M059J (cell line): ENCODE measurements at regions not wholly inside any gene's neighbourhood (a gene's known extent, or its start where the extent isn't known, plus 50 kb on each side); places are given as distances from the start of the nearest gene placed in this dataset.
"Not testable (repeated sequence)": the region's sequence is repeated elsewhere in the genome, so short reads cannot be mapped to it uniquely, and the experiment has no call there.

Experiments used
- DNase-seq: peaks from one replicate; pipeline ENCODE4 v3.0.0-alpha.2; 2012; ENCODE audit warnings: low read depth

DNA sequence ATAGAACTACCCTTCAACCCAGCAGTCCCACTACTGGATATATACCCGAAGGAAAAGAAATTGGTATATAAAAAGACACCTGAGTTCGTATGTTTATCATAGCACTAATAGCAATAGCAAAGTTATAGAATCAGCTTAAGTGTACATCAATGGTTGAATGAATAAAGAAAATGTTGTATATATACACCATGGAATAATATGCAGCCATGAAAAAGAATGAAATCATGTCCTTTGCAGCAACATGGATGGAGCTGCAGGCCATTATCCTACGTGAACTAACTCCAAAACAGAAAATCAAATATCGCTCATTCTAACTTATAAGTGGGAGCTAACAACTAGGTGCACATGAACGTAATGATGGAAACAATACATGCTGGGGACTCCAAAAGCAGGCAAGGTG is 143.5 kb upstream of the GK2 start:
- DNase-seq, result no peak

DNA sequence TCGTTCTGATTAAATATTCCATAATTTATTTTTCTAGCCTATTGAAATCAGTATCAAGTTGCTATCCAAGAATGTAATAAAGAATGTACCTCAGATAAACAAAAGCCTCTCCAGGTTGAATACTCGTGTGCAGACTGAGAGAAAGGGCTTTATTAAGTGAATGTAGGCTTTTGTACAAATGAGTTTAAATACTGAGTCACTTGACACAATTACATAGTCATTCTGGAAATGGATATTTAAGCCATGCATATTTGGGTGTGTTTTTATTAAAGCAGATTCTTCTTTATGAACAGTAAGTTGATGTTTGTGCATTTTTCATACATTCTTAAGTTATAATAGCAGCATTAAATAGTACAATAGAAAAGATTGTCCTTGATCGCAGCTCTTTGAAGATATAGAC is 139.8 kb upstream of the GK2 start:
- no peak for DNase-seq

DNA sequence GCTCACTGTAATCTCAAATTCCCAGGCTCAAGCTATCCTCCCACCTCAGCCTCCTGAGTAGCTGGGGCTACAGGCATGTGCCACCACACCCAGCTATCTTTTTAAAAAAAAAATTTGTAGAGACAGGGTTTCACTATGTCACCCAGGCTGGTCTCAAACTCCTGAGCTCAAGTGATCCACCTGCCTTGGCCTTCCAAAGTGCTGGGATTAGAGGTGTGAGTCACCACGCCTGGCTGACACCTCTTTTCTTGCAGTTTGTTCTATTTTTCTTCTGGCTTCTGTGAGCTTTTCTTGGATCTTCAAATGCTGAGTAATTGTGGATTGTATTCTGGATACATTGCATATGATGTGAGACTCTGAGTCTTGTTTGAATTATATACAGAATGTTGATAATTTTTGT is 137.3 kb upstream of the GK2 start:
- DNase-seq, result not testable (repeated sequence)

DNA sequence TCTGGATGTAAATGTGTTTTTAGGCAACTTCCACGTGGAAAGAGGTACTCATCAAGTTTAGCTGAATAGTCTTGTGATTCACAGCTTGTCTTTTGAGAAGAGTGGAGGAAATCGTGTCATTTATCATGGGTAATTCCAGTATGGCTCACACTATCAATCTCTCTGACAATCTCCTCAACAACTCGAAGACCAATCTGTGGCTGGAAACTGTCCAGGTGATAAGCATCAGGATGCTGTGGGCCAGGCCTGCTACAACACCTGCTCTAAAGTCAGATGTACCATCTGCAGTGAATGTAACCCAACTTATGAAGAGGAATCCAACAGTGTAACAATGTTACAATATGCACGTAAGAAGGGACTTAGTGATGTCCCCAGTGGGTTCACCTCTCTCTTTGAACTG is 132.1 kb upstream of the GK2 start:
- DNase-seq, result no peak

DNA sequence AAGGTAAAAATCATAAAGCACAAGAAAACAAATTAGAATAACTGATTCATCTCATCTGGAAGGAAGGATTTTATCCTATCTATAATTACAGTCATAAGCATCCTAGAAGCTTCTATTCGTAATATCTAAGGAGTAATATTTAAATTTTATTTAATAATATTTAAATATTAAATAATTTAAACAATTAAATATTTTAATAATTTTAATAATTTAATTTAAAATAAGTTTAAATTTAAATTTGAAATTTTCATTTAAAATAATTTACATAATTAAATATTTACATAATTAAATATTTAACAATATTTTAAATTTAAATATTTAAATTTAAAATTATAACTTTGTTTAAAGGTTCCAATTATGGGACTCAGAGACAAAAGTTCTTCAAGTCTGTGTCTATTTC is 127.5 kb upstream of the GK2 start:
- DNase-seq, result no peak

DNA sequence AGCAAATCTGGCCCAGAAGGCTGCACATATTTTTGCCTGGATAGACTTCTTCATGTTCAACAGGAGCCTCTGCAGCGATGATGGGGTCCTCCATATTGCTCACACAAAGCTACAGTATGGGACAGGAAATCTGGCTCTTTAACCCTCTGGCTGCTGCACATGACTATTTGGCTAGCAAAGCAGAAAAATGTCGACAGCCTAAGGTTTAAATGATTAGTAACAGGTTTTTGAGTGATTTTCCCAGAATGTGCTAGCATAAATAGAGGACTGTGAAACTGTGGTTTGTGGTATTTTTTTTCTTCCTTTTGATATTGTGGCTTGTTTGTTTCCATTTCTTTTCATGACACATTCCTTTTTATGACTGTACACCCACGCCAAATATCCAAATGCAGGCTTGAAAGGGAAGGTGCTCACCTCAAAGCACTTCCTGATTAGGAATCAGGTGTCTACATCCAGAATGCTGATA is 120.2 kb upstream of the GK2 start:
- DNase-seq, result peak; percentile 10

DNA sequence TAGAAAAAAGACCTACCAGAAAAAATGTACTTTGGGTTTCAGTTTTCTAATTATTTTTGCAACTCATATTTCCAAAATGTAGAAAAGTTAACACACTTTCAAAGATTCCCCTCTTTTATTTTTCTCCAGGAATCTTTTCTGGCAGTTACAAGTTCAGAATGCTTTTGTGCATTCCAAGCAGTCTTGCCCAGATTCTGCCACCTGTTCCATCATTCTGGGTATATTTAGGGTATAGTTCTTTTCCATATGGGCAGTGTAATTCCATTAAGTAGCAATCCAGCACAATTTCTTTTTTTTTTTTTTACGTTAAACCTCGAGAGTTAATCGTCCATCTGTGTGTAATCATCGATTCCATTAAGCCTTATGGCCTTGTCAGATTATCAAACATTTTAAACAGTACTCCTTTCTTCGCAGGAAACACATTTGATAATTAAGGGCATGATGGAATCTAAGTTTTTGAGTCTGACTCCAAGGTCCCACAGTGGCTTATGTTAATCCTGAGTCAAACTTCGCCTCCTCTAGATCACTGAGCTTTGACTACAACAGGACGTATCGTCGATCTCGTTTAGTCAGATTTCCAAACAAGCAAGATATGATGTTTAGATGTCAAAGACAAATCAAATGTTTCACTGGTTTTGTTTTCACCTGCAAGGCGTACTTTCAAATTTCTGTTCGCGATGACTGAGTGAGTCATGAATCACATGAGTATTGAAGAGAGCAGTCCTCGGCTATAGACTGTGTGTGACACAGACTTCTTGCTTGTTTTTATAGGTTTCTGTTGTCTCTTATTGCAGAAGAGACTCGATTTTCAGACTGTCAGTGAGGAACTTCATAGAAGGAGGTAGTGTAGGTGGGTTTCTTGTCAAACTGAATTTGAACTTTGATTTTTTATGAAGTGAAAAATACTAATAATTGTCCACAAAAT is 118.9 kb upstream of the GK2 start:
- DNase-seq, result no peak

DNA sequence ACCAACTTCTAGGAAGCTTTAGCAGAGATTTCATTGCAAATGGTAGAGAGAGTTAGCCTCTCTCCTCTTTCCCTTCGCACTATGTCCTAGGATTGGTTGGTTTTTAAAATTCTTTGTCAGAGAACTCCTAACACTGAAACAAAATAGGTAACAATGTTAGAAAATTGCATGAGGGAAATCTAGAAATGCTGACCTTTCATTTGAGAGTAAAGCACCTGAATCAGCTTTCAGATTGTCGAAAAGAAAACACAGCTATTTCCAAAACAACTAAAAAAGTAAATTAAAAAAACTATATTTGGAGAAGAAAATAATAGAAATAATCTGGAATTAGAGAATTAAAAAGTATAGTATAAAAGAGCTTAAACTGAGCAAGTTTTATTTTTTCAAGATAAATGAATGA is 108.1 kb upstream of the GK2 start:
- no peak for DNase-seq

DNA sequence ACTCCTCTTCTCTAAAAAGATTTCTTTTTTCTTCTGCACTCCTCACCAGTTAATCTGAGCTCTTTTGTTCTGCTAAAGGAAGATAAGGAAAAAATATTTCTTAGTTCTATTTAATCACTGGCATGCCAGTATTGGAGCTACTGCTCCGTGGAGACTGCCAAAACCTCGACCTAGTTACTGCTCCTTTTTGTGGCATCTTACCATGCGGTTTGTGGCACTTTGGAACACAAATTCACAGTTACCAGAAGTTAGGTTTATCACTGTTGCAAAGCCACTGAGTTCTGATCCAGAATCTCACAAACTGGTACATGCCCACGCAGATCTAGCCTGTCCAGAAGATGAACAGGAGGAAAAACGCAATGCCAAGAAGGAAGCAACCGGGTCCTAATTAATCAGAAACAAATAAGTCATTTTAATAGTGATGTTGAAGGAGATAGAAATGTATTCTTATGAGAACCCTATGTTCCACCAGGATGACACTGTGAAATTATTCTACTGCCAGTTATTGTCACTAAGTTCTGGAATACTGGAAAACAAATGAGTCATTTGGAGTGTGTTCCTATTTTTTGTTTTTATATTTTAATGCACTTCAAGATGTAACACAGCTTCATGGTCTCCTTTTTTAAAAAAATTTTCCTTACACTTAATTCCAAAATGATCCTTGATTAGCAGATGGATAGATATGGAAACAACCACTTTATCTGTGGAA is 106.7 kb upstream of the GK2 start:
- no peak for DNase-seq

DNA sequence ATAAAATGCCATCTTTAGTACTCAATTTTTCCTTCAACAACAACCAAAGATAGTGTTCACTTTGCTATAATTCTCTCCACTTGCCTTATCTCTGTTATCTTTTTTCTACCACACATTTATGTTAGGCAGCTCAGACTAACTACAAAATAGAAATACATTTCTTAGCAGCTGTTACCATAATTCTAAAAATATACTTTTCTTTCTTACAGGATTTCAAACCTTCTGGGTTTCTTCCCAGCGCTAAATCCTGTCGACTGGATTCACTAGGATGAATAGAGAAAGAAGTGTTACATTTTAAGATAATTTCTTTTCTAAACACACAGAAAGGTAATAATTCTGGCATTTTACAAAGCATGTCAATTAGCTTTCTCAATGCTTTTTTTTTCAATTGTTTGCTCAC is 105.5 kb upstream of the GK2 start:
- DNase-seq, result no peak

DNA sequence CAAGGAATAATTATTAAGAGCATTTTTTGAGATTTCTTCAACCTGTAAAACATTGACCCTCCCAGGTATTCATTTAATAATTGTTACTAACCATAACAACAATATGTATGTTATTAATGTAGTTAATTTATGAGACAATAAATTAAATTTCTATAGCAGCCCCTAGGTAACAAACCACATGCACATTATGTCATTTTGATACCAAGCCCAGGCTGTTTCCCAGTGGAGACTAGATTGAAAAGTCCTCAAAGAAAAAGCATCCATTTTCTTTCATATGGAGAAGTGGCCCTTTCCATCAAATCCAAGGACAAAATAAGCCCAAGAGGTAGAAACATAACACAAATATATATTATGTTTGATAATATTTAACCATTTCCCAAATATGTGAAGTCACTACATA is 104.3 kb upstream of the GK2 start:
- no peak for DNase-seq

DNA sequence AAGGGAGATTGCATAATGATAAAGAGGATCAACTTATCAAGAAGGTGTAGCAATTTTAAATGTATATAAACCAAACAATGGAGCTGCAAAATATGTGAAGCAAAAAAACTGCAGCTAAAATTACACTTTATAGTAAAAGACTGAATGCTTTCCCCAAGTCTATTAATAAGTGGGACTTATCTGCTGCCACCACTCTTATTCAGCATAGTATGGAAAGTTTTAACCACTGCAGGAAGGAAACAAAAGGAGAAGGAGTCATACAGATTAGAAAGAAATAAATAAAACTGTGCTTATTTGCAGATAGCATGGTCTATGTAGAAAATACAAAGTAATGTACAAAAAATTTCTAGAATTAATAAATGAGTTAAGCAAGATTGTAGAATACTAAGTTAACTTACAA is 94.1 kb upstream of the GK2 start:
- DNase-seq, result no peak

DNA sequence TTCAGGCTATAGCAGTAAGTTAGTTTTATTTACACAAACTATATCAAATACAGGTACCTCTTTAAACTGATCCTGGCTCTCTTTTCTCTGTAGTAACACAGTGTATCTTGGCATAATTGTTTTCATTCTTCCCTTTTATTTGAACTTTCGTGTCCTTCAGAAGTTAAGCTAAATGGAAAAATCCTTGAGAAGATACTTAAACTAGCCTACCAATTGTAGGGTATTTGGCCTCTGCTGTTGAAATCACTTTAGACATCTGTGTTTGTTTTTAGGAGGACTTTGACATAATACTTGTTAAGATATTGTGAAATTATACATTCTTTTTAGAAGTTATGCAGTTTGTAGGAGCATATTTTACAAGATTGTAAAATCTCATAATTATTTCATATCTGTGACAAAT is 90.3 kb upstream of the GK2 start:
- DNase-seq, result no peak

DNA sequence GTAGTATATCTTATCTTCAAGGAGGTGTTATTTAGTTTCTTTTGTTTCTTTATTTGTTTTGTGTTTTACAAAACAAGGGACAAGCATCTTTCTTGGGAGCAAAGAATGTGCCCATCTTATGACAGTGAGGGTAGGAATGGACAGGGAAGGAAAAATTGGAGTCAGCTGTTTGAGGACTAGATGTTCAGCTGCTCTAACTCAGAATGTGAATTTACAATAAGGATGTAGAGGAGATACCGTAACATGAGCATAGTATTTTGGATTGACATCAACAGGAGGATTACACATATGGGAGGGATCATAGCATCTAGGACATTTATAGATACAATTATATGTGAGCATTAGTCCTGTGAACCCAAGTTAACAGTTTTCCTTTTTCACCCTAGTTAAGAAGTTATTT is 89.0 kb upstream of the GK2 start:
- DNase-seq, result no peak

DNA sequence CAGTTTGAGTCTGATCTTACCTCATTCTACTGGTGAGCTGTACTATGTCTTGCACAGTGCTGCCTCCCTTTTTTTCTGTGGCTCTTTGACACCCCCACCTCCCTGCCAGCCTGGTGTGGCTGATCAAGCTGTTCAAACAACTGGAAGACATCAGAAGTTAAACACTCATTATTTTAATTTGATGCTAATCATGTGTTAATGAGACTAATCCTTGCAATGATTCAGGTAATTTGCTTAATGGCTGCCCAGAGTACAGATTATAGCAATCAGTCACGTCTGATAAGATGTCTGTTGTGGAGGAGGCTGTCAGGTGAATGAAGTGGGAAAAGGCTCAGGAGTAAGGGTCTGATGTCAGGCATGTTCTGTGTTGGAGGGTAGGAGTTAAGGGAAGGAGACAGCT is 87.4 kb upstream of the GK2 start:
- no peak for DNase-seq

DNA sequence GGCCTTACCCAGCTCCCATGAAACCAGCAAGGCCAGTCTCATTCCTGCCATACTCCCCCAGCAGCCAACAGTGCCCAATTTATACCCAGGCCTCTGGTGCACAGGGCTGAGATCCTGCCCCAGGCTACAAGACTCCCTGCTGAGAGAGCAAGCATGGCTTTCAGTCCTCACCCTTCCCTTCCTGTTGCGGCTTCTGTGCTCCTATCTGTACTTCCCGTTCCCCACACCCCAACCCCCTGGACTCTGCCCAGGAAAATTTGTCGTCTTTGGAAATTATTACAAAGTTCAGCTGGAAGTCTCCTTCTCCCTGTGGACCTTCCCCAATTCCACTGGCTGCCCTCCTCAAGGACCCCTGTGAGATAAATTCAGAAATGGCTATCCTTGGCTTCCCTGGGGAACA is 84.1 kb upstream of the GK2 start:
- DNase-seq, result peak; percentile 1

DNA sequence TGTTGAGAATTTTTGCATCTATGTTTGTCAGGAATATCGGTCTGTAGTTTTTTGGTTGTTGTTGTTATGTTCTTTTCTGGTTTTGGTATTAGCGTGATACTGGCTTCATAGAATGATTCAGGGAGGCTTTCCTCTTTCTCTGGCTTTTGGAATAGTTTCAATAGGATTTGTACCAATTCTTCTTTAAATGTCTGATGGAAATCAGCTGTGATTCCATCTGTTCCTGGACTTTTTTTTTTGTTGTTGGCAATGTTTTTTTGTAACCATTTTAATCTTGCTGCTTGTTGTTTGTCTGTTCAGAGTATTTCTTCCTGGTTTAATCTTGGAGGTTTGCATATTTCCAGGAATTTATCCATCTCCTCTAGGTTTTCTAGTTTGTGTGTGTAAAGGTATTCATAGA is 81.5 kb upstream of the GK2 start:
- DNase-seq, result no peak

DNA sequence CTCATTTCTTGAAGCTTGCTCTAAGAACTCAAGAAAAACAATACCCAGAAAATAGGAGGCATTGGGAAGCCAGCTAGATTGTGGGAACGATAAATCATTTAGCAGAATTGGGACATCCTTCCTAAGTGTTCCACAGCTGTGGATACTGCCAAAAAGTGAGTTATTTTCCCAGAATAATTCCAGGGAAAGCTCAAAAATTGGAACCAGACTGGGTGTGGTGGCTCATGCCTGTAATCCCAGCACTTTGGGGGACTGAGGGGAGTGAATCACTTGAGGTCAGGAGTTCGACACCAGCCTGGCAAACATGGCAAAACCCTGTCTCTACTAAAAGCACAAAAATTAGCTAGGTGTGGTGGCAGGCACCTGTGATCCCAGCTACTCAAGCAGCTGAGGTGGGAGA is 68.2 kb upstream of the GK2 start:
- DNase-seq, result no peak

DNA sequence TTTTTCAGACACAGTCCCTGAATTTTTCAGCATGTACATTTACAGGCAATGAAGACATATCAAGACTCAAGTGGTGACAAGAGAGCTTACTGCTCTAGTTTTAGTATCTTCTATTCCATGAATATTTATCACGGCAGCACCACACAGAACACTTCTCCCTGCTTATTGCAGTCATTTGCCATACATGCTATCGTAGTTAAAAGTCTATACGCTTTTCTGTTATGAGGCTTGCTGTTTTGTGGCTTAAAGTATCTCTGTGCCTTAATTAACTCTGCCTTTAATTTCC is 65.4 kb upstream of the GK2 start:
- no peak for DNase-seq

DNA sequence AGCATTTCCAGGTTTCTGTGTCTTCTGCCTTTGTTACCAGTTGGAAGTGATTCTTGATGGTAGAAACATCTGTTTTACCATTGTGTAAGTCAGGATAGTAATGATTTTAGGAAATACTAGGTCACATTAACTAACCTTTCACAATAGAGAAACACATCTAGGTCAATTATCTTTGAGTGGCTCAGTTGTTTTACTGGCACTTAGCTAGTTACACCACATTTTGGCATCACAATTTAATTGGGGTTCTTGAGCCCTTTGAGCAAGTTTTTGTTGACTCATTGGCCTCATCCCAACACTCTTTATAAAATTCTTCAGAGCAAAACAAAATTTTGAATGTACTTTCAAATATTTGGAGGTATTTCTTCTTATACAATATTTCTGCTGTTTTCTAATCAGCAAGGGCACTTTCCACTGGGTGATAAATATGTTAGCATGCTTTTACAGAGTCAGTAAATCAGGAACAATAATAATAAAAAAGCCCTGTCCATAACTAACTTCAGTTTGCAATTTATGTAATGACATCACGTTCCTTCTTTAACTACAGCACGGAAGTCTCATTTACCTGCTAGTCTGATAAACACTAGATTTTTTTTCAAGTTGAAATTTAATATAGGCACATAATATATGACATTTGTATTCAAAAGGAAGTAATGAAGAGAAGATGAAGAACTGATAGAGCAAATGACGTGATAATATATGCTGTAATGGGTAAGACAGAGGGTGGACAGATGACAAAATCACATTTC is 64.8 kb upstream of the GK2 start:
- DNase-seq, result no peak

DNA sequence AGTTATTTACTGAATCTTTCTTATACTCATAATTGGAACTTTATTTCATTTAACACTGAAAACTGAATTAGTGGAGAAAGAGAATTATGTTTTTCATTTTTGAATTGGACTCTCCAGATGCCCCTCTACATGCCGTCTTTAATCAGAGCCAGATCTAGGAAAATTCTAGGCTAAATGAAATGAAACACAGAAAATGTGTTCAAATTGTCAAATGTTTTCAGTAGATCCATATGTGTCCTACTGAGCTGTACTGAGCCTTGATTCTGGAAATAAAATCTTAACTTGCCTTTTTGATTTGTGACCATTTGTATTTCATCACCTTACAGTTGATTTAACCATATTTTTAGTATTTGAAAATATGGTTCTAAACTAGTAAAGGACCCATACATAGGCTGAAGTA is 64.0 kb upstream of the GK2 start:
- no peak for DNase-seq

DNA sequence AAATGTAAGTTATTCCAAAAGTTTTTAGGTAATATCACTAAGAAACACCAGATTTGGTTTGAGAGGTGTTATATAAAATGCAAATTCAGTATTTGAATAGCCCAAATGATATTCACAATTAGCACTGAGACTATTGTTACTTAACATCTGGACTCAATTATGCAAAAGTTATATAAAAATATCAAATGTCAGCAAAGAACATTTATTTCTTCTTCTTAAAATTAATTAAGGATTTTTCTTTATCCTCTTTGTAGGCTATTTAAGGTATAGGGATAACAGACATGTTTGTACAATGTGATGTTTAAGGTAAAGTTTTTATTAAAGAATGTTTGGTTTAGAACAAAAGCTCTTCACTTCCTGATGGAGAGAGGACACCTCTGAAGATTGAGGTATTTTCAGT is 63.3 kb upstream of the GK2 start:
- no peak for DNase-seq
